ENCODE measurements at regions not wholly inside any gene's neighbourhood (a gene's known extent, or its start where the extent isn't known, plus 50 kb on each side); places are given as distances from the start of the nearest gene placed in this dataset.

GRCh38 chr4:19002170-19002569 is 980.6 kb upstream of the LCORL start:
- TF ChIP-seq CTCF (conservative IDR thresholded peaks at IDR 0.05) (no peak), EZH2 (IDR thresholded peaks at IDR 0.05; ENCODE audit: low read depth) (no peak)

Data from PC-9 (cell line).